ENCODE measurements at regions not wholly inside any gene's neighbourhood (a gene's known extent, or its start where the extent isn't known, plus 50 kb on each side); places are given as distances from the start of the nearest gene placed in this dataset.

GRCh38 chr6:94751641-94752329, 825.5 kb upstream of the MANEA start:
- intact Hi-C loops (cut with DNase I): no loop called here
- no peaks in the 10 kb centered on the region for H3K27me3 ChIP-seq
- 58% methylated on average over 3 of the region's 3 CpGs for WGBS

GRCh38 chr6:94736236-94736635, 841.1 kb upstream of the MANEA start:
- Histone ChIP-seq H3K9me3 (no peaks in the 10 kb centered on the region), H3K4me1 (no peaks in the 10 kb centered on the region), H3K27ac (replicated peaks in 1 of 4) (no peak overlapping the region), H3K27me3 (no peaks in the 10 kb centered on the region), H3K36me3 (no peaks in the 10 kb centered on the region), H3K4me3 (no peak overlapping the region)
- TF ChIP-seq POLR2A (IDR thresholded peaks at IDR 0.05; ENCODE audit: low read depth): no peak
- no peak for TF ChIP-seq CTCF (IDR thresholded peaks at IDR 0.05)
- no peak for TF ChIP-seq POLR2AphosphoS5 (IDR thresholded peaks at IDR 0.05)
- no peak for TF ChIP-seq EP300 (IDR thresholded peaks at IDR 0.05)
- intact Hi-C loops (cut with DNase I): no loop called here
- DNase-seq (ENCODE audit: extremely low spot score): no peak
- WGBS: 85% methylated on average over 2 of the region's 2 CpGs

More at GRCh38 chr6:94751641-94752329, 825.5 kb upstream of the MANEA start:
- Histone ChIP-seq H3K27ac (replicated peaks in 1 of 4) (no peak overlapping the region), H3K36me3 (no peaks in the 10 kb centered on the region), H3K4me3 (no peak overlapping the region), H3K4me1 (no peaks in the 10 kb centered on the region), H3K9me3 (peaks cover 0 to 4% (median 0%) of the 10 kb centered on the region in 4 donors)
- DNase-seq (ENCODE audit: extremely low spot score): no peak
- no peak for TF ChIP-seq EP300 (IDR thresholded peaks at IDR 0.05)
- no peak for TF ChIP-seq POLR2A (IDR thresholded peaks at IDR 0.05; ENCODE audit: low read depth)
- no peak for TF ChIP-seq POLR2AphosphoS5 (IDR thresholded peaks at IDR 0.05)
- TF ChIP-seq CTCF (IDR thresholded peaks at IDR 0.05): no peak

GRCh38 chr6:94735270-94735669, 842.1 kb upstream of the MANEA start:
- WGBS: 83% methylated on average over 7 of the region's 7 CpGs
- H3K36me3 ChIP-seq: no peaks in the 10 kb centered on the region
- no peaks in the 10 kb centered on the region for H3K9me3 ChIP-seq
- H3K27ac ChIP-seq (replicated peaks in 1 of 4): no peak overlapping the region
- H3K4me3 ChIP-seq: no peak overlapping the region
- H3K27me3 ChIP-seq: no peaks in the 10 kb centered on the region
- no peak for DNase-seq (ENCODE audit: extremely low spot score)
- H3K4me1 ChIP-seq: no peaks in the 10 kb centered on the region
- TF ChIP-seq POLR2A (IDR thresholded peaks at IDR 0.05; ENCODE audit: low read depth) (no peak), POLR2AphosphoS5 (IDR thresholded peaks at IDR 0.05) (no peak), CTCF (IDR thresholded peaks at IDR 0.05) (no peak), EP300 (IDR thresholded peaks at IDR 0.05) (no peak)
- intact Hi-C loops (cut with DNase I): no loop called here

GRCh38 chr6:94734751-94735150, 842.6 kb upstream of the MANEA start:
- intact Hi-C loops (cut with DNase I): no loop called here
- Histone ChIP-seq H3K27me3 (no peaks in the 10 kb centered on the region), H3K27ac (replicated peaks in 1 of 4) (no peak overlapping the region), H3K9me3 (no peaks in the 10 kb centered on the region), H3K4me3 (no peak overlapping the region), H3K4me1 (no peaks in the 10 kb centered on the region), H3K36me3 (no peaks in the 10 kb centered on the region)
- WGBS: 43% methylated on average over 1 of the region's 1 CpG
- no peak for DNase-seq (ENCODE audit: extremely low spot score)
- TF ChIP-seq POLR2A (IDR thresholded peaks at IDR 0.05; ENCODE audit: low read depth): no peak
- TF ChIP-seq EP300 (IDR thresholded peaks at IDR 0.05): no peak
- no peak for TF ChIP-seq CTCF (IDR thresholded peaks at IDR 0.05)
- no peak for TF ChIP-seq POLR2AphosphoS5 (IDR thresholded peaks at IDR 0.05)

GRCh38 chr6:94733066-94733465, 844.3 kb upstream of the MANEA start:
- intact Hi-C loops (cut with DNase I): no loop called here
- Histone ChIP-seq H3K9me3 (no peaks in the 10 kb centered on the region), H3K4me1 (no peaks in the 10 kb centered on the region), H3K27ac (replicated peaks in 1 of 4) (no peak overlapping the region), H3K4me3 (no peak overlapping the region), H3K27me3 (no peaks in the 10 kb centered on the region), H3K36me3 (no peaks in the 10 kb centered on the region)
- no peak for TF ChIP-seq EP300 (IDR thresholded peaks at IDR 0.05)
- no peak for TF ChIP-seq POLR2AphosphoS5 (IDR thresholded peaks at IDR 0.05)
- no peak for TF ChIP-seq CTCF (IDR thresholded peaks at IDR 0.05)
- TF ChIP-seq POLR2A (IDR thresholded peaks at IDR 0.05; ENCODE audit: low read depth): no peak
- 88% methylated on average over 7 of the region's 7 CpGs for WGBS
- no peak for DNase-seq (ENCODE audit: extremely low spot score)
